Body of pancreas (tissue), 4 donors: ENCODE measurements at regions not wholly inside any gene's neighbourhood (a gene's known extent, or its start where the extent isn't known, plus 50 kb on each side); places are given as distances from the start of the nearest gene placed in this dataset.

Source experiments
- POLR2A ChIP-seq, 3 donors: fragments of 450-650 bp; IDR thresholded peaks; one replicate each; pipeline ENCODE4 v1.6.1; 2016; ENCODE audit warnings: antibody characterized with exemption in 3 of 3, mild to moderate bottlenecking in 2 of 3
- TF ChIP-seq, protein P1 (sequence below), 7 experiments: fragments of 450-650 bp in 4 of 7; fragments of 200-600 bp in 3 of 7; sonication (generic) in 3 of 7; IDR thresholded peaks; one replicate each; pipeline ENCODE4 v1.5.1; 2016 to 2019; ENCODE audit warnings: antibody characterized with exemption in 7 of 7

DNA sequence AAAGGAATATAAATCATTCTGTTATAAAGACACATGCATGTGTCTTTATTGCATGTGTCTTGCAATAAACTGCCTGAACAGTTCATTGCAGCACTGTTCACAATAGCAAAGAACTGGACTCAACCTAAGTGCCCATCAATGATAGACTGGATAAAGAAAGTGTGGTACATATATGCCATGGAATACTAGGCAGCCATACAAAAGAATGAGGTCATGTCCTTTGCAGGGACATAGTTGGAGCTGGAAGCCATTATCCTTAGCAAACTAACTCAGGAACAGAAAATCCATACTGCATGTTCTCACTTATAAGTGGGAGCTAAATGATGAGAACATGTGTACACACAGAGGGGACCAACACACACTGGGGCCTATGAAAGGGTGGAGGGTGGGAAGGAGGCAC, 63.7 kb upstream of the CHD1 start:
- TF ChIP-seq, protein P1, sequence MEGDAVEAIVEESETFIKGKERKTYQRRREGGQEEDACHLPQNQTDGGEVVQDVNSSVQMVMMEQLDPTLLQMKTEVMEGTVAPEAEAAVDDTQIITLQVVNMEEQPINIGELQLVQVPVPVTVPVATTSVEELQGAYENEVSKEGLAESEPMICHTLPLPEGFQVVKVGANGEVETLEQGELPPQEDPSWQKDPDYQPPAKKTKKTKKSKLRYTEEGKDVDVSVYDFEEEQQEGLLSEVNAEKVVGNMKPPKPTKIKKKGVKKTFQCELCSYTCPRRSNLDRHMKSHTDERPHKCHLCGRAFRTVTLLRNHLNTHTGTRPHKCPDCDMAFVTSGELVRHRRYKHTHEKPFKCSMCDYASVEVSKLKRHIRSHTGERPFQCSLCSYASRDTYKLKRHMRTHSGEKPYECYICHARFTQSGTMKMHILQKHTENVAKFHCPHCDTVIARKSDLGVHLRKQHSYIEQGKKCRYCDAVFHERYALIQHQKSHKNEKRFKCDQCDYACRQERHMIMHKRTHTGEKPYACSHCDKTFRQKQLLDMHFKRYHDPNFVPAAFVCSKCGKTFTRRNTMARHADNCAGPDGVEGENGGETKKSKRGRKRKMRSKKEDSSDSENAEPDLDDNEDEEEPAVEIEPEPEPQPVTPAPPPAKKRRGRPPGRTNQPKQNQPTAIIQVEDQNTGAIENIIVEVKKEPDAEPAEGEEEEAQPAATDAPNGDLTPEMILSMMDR (IDR thresholded peaks at IDR 0.05), result no peak
- TF ChIP-seq POLR2A (IDR thresholded peaks at IDR 0.05), result no peak
